Left cardiac atrium (tissue), 4 donors: ENCODE measurements at regions not wholly inside any gene's neighbourhood (a gene's known extent, or its start where the extent isn't known, plus 50 kb on each side); places are given as distances from the start of the nearest gene placed in this dataset.
"Not testable (repeated sequence)": the region's sequence is repeated elsewhere in the genome, so short reads cannot be mapped to it uniquely, and the experiment has no call there.

Experiments used
- ATAC-seq, 2 donors: fragments of 200-7000 bp; cut with Tn5 transposase; one replicate each; pipeline ENCODE4 v1.9.1; 2020; ENCODE audit warnings: mild to moderate bottlenecking in 2 of 2, moderate library complexity in 2 of 2
- DNase-seq: peaks from one replicate; pipeline ENCODE4 v3.0.0-alpha.2; 2020
- intact Hi-C, 2 donors: fragments of 100-400 bp; cut with DNase I; formaldehyde crosslinking; loops; one replicate each; pipeline versions ENCODE4 v1.14.1 to v1.15.1; 2022 to 2023
- donor health status: DM: no; HTN: yes; CAD: no.
- donor health status: DM: no; HTN: yes; CAD: no; lungs with severe emphysema.
- donor health status: DM: yes; HTN: yes; CAD: no.
- donor health status: Dilated cardiomyopathy.

GRCh38 chr16:32085438-32086141, 167.5 kb upstream of the TP53TG3D start:
- intact Hi-C loops, ATAC-seq, DNase-seq: not testable (repeated sequence)

- intact Hi-C loops, ATAC-seq: not testable (repeated sequence)
- DNase-seq: peak; percentile 13
Measured at GRCh38 chr16:32115562-32115961, 137.5 kb upstream of the TP53TG3D start.

GRCh38 chr16:32116080-32116479, 137.0 kb upstream of the TP53TG3D start:
- no peak for ATAC-seq
- intact Hi-C loops: no loop called here
- peak; percentile 2 for DNase-seq

- ATAC-seq, intact Hi-C loops: not testable (repeated sequence)
- peak; percentile 6 for DNase-seq
Measured at GRCh38 chr16:32116533-32116932, 136.6 kb upstream of the TP53TG3D start.

GRCh38 chr16:32120372-32120771, 132.7 kb upstream of the TP53TG3D start:
- ATAC-seq, intact Hi-C loops, DNase-seq: not testable (repeated sequence)

GRCh38 chr16:32120779-32121178, 132.3 kb upstream of the TP53TG3D start:
- ATAC-seq, intact Hi-C loops, DNase-seq: not testable (repeated sequence)

GRCh38 chr16:32121273-32121900, 131.7 kb upstream of the TP53TG3D start:
- intact Hi-C loops, ATAC-seq, DNase-seq: not testable (repeated sequence)

GRCh38 chr16:32152434-32152833, 100.7 kb upstream of the TP53TG3D start:
- ATAC-seq, DNase-seq, intact Hi-C loops: not testable (repeated sequence)

GRCh38 chr16:32187918-32188669, 65.0 kb upstream of the TP53TG3D start:
- DNase-seq, intact Hi-C loops: not testable (repeated sequence)
- peak; percentile 86 to 96 for ATAC-seq

GRCh38 chr16:32202585-32202984, 50.5 kb upstream of the TP53TG3D start:
- ATAC-seq, DNase-seq, intact Hi-C loops: not testable (repeated sequence)
